Neural cell (in vitro differentiated cells): ENCODE measurements at regions not wholly inside any gene's neighbourhood (a gene's known extent, or its start where the extent isn't known, plus 50 kb on each side); places are given as distances from the start of the nearest gene placed in this dataset.

Experiments
- H2AFZ ChIP-seq: fragments of 200-600, 300-800 bp; sonication (generic), shearing (Covaris generic); 2 replicates; pipeline ENCODE4 v1.6.0; 2014; ENCODE audit warnings: low read depth, mild to moderate bottlenecking, antibody characterized with exemption, low read length, moderate library complexity
- H3F3A ChIP-seq: fragments of 200-600 bp; shearing (Covaris generic); 2 replicates; pipeline ENCODE4 v1.6.1; 2016; ENCODE audit warnings: mild to moderate bottlenecking, moderate library complexity, mixed read lengths, antibody characterized with exemption, low read length; ENCODE audit not compliant: insufficient read depth, poor library complexity, severe bottlenecking
- H3K27ac ChIP-seq: fragments of 200-600, 300-800 bp; sonication (generic), shearing (Covaris generic); 2 replicates; pipeline ENCODE4 v1.5.1; 2014; ENCODE audit warnings: mild to moderate bottlenecking, low read length, moderate library complexity
- H3K27me3 ChIP-seq: fragments of 300-800, 200-600 bp; sonication (generic), shearing (Covaris generic); 2 replicates; pipeline ENCODE4 v1.6.0; 2014; ENCODE audit warnings: mild to moderate bottlenecking, low read depth, low read length, moderate library complexity; ENCODE audit not compliant: insufficient read depth
- H3K36me3 ChIP-seq: fragments of 300-800, 200-600 bp; sonication (generic), shearing (Covaris generic); 2 replicates; pipeline ENCODE4 v1.5.1; 2014; ENCODE audit warnings: mild to moderate bottlenecking, antibody characterized with exemption, low read length, moderate library complexity; ENCODE audit not compliant: insufficient read depth
- H3K4me2 ChIP-seq: fragments of 300-800, 200-600 bp; sonication (generic), shearing (Covaris generic); 2 replicates; pipeline ENCODE4 v1.6.0; 2014; ENCODE audit warnings: mild to moderate bottlenecking, low read length
- H3K4me3 ChIP-seq: fragments of 300-800, 200-600 bp; sonication (generic), shearing (Covaris generic); 2 replicates; pipeline ENCODE4 v1.5.1; 2014; ENCODE audit warnings: mild to moderate bottlenecking, low read length, moderate library complexity
- H3K79me2 ChIP-seq: fragments of 200-600 bp; shearing (Covaris generic); replicated peaks from 2 replicates; pipeline ENCODE4 v1.6.0; 2014; ENCODE audit warnings: mild to moderate bottlenecking, low read length, moderate library complexity; ENCODE audit not compliant: insufficient read depth
- H3K9ac ChIP-seq: fragments of 300-800, 200-600 bp; sonication (generic), shearing (Covaris generic); 2 replicates; pipeline ENCODE4 v1.6.1; 2016; ENCODE audit warnings: mild to moderate bottlenecking, low read length, mixed read lengths
- H3K9me2 ChIP-seq: fragments of 200-600 bp; shearing (Covaris generic); 2 replicates; pipeline ENCODE4 v1.6.1; 2016; ENCODE audit warnings: mild to moderate bottlenecking, low read length, mixed read lengths; ENCODE audit not compliant: insufficient read depth
- H3K9me3 ChIP-seq: fragments of 200-600, 300-800 bp; sonication (generic), shearing (Covaris generic); 2 replicates; pipeline ENCODE4 v1.6.1; 2016; ENCODE audit warnings: mild to moderate bottlenecking, mixed run types, low read length, moderate library complexity, mixed read lengths
- H4K20me1 ChIP-seq: fragments of 200-600 bp; shearing (Covaris generic); 2 replicates; pipeline ENCODE4 v1.6.1; 2016; ENCODE audit warnings: mild to moderate bottlenecking, mixed run types; ENCODE audit not compliant: insufficient read depth
- CTCF ChIP-seq: fragments of 450-650 bp; IDR thresholded peaks from 2 replicates; pipeline ENCODE4 v1.5.1; 2014; ENCODE audit warnings: antibody characterized with exemption, mild to moderate bottlenecking, moderate library complexity; ENCODE audit not compliant: poor library complexity, severe bottlenecking
- EP300 ChIP-seq: fragments of 450-650 bp; conservative IDR thresholded peaks from 2 replicates; pipeline ENCODE4 v1.6.1; 2014; ENCODE audit warnings: antibody characterized with exemption, mild to moderate bottlenecking, moderate library complexity; ENCODE audit not compliant: poor library complexity, severe bottlenecking
- EZH2 ChIP-seq: fragments of 200-600, 300-800 bp; shearing (Covaris generic), sonication (generic); IDR thresholded peaks from 2 replicates; pipeline ENCODE4 v1.6.1; 2014; ENCODE audit warnings: antibody characterized with exemption, low read length, borderline replicate concordance, mild to moderate bottlenecking; ENCODE audit not compliant: insufficient read depth, poor library complexity, severe bottlenecking
- MXI1 ChIP-seq: fragments of 450-650 bp; conservative IDR thresholded peaks from 2 replicates; pipeline ENCODE4 v1.6.1; 2014; ENCODE audit warnings: antibody characterized with exemption, mild to moderate bottlenecking; ENCODE audit not compliant: poor library complexity, severe bottlenecking
- POLR2AphosphoS5 ChIP-seq: IDR thresholded peaks from 2 replicates; pipeline ENCODE4 v1.6.1; 2012
- RAD21 ChIP-seq: fragments of 450-650 bp; conservative IDR thresholded peaks from 2 replicates; pipeline ENCODE4 v1.6.1; 2014; ENCODE audit warnings: antibody characterized with exemption, mild to moderate bottlenecking, moderate library complexity
- REST ChIP-seq: IDR thresholded peaks from 2 replicates; pipeline ENCODE4 v1.6.1; 2012; ENCODE audit warnings: borderline replicate concordance
- SMC3 ChIP-seq: fragments of 450-650 bp; conservative IDR thresholded peaks from 2 replicates; pipeline ENCODE4 v1.6.1; 2014; ENCODE audit warnings: antibody characterized with exemption, mild to moderate bottlenecking, moderate library complexity; ENCODE audit not compliant: poor library complexity
- TAF1 ChIP-seq: IDR thresholded peaks from 2 replicates; pipeline ENCODE4 v1.6.1; 2012; ENCODE audit warnings: low read depth

- Histone ChIP-seq H4K20me1 (no peaks in the 10 kb centered on the region), H3K9ac (no peak overlapping the region), H2AFZ (no peak overlapping the region), H3F3A (no peaks in the 10 kb centered on the region), H3K27me3 (no peaks in the 10 kb centered on the region), H3K4me3 (no peak overlapping the region), H3K9me3 (no peaks in the 10 kb centered on the region), H3K79me2 (no peaks in the 10 kb centered on the region), H3K36me3 (no peaks in the 10 kb centered on the region), H3K9me2 (no peaks in the 10 kb centered on the region), H3K27ac (peak overlapping the region; percentile 48), H3K4me2 (no peak overlapping the region)
- TF ChIP-seq EP300 (no peak), EZH2 (no peak), RAD21 (no peak), SMC3 (no peak), TAF1 (no peak), CTCF (no peak), POLR2AphosphoS5 (no peak), MXI1 (no peak), REST (no peak)
Observed at GRCh38 chr10:44856696-44857095, 54.4 kb upstream of the TMEM72 start.

GRCh38 chr10:44857363-44858016 lies 53.6 kb upstream of the TMEM72 start:
- TF ChIP-seq CTCF, result peak; percentile 84
- TF ChIP-seq SMC3, result peak; percentile 76
- no peak for TF ChIP-seq EP300
- no peak for TF ChIP-seq MXI1
- TF ChIP-seq REST, result no peak
- TF ChIP-seq RAD21, result peak; percentile 78
- Histone ChIP-seq H3K9me3 (no peaks in the 10 kb centered on the region), H3F3A (no peaks in the 10 kb centered on the region), H3K36me3 (no peaks in the 10 kb centered on the region), H3K27me3 (no peaks in the 10 kb centered on the region), H3K79me2 (no peaks in the 10 kb centered on the region), H2AFZ (no peak overlapping the region), H3K9me2 (no peaks in the 10 kb centered on the region), H3K27ac (no peak overlapping the region), H3K4me3 (no peak overlapping the region), H4K20me1 (no peaks in the 10 kb centered on the region), H3K4me2 (no peak overlapping the region), H3K9ac (no peak overlapping the region)
